OCI-LY7 (cell line): ENCODE measurements at regions not wholly inside any gene's neighbourhood (a gene's known extent, or its start where the extent isn't known, plus 50 kb on each side); places are given as distances from the start of the nearest gene placed in this dataset.

Experiments used
- BruUV-seq: library from RNA; stranded (reverse); fragments of 400-500 nt; replicated peaks from 2 replicates; lab custom pipeline; 2021; lab: Mats Ljungman, UMichigan
- CTCF ChIA-PET: fragments of 300-600 bp; sonication (Branson Sonifier 250); formaldehyde crosslinking; loops from one replicate; lab custom pipeline; 2022; ENCODE audit warnings: antibody characterized with exemption; ENCODE audit not compliant: unreplicated experiment; lab: Charles Lee
- POLR2A ChIA-PET: fragments of 300-600 bp; sonication (Branson Sonifier 250); formaldehyde crosslinking; loops from one replicate; lab custom pipeline; 2022; ENCODE audit warnings: antibody characterized with exemption; lab: Charles Lee
- DNase-seq: peaks from one replicate; pipeline ENCODE4 v3.0.0-alpha.2; 2015; ENCODE audit warnings: low spot score
- H2AFZ ChIP-seq: fragments of 200-600 bp; sonication (generic), shearing (Covaris generic); 2 replicates; pipeline ENCODE4 v1.6.1; 2014; ENCODE audit warnings: mild to moderate bottlenecking, antibody characterized with exemption, low read length, moderate library complexity
- H3K27ac ChIP-seq: fragments of 200-600 bp; sonication (generic); 2 replicates; pipeline ENCODE4 v1.5.1; 2014; ENCODE audit warnings: mixed run types, low read depth, mild to moderate bottlenecking, moderate library complexity, low read length, inconsistent platforms; ENCODE audit not compliant: poor library complexity, severe bottlenecking
- H3K36me3 ChIP-seq: fragments of 200-600 bp; sonication (generic); 2 replicates; pipeline ENCODE4 v1.6.1; 2014; ENCODE audit warnings: mild to moderate bottlenecking, antibody characterized with exemption, low read length, moderate library complexity, mixed read lengths; ENCODE audit not compliant: insufficient read depth
- H3K4me1 ChIP-seq: fragments of 200-600 bp; sonication (generic); 2 replicates; pipeline ENCODE4 v1.5.1; 2014; ENCODE audit warnings: mild to moderate bottlenecking, low read length; ENCODE audit not compliant: insufficient read depth, poor library complexity, severe bottlenecking
- H3K4me2 ChIP-seq: fragments of 200-600 bp; sonication (generic); 2 replicates; pipeline ENCODE4 v1.6.1; 2014; ENCODE audit warnings: mild to moderate bottlenecking, low read length
- H3K4me3 ChIP-seq: fragments of 200-600 bp; sonication (generic); 2 replicates; pipeline ENCODE4 v1.5.1; 2014; ENCODE audit warnings: mild to moderate bottlenecking, low read depth, low read length; ENCODE audit not compliant: poor library complexity, severe bottlenecking
- H3K79me2 ChIP-seq: fragments of 200-600 bp; sonication (generic); 2 replicates; pipeline ENCODE4 v1.6.1; 2016; ENCODE audit warnings: low read depth, mild to moderate bottlenecking, low read length, moderate library complexity, mixed read lengths; ENCODE audit not compliant: insufficient read depth
- H3K9me2 ChIP-seq: fragments of 200-600 bp; sonication (generic); 2 replicates; pipeline ENCODE4 v1.6.1; 2016; ENCODE audit warnings: mild to moderate bottlenecking, low read length, mixed read lengths; ENCODE audit not compliant: insufficient read depth
- H3K9me3 ChIP-seq: fragments of 200-600 bp; sonication (generic); 2 replicates; pipeline ENCODE4 v1.6.1; 2014; ENCODE audit warnings: mild to moderate bottlenecking, mixed run types, low read length, mixed read lengths
- H4K20me1 ChIP-seq: fragments of 200-600 bp; sonication (generic); 2 replicates; pipeline ENCODE4 v1.6.1; 2014; ENCODE audit warnings: mild to moderate bottlenecking, antibody characterized with exemption, low read length, moderate library complexity, mixed read lengths; ENCODE audit not compliant: insufficient read depth
- EZH2phosphoT487 ChIP-seq: fragments of 200-600 bp; sonication (generic); IDR thresholded peaks from 2 replicates; pipeline ENCODE4 v1.6.1; 2018; ENCODE audit warnings: low read depth, borderline replicate concordance, mild to moderate bottlenecking, mixed run types, antibody characterized with exemption, low read length, moderate library complexity, mixed read lengths
- intact Hi-C: fragments of 100-400 bp; cut with micrococcal nuclease; formaldehyde crosslinking; loops from one replicate; pipeline ENCODE4 v1.10.0; 2022; ENCODE audit not compliant: unreplicated experiment
- TF ChIP-seq, protein P1 (sequence below): fragments of 200-600 bp; sonication (generic); conservative IDR thresholded peaks from 2 replicates; pipeline ENCODE4 v1.5.1; 2014; ENCODE audit warnings: mild to moderate bottlenecking, antibody characterized with exemption, low read length, moderate library complexity, mixed read lengths

DNA sequence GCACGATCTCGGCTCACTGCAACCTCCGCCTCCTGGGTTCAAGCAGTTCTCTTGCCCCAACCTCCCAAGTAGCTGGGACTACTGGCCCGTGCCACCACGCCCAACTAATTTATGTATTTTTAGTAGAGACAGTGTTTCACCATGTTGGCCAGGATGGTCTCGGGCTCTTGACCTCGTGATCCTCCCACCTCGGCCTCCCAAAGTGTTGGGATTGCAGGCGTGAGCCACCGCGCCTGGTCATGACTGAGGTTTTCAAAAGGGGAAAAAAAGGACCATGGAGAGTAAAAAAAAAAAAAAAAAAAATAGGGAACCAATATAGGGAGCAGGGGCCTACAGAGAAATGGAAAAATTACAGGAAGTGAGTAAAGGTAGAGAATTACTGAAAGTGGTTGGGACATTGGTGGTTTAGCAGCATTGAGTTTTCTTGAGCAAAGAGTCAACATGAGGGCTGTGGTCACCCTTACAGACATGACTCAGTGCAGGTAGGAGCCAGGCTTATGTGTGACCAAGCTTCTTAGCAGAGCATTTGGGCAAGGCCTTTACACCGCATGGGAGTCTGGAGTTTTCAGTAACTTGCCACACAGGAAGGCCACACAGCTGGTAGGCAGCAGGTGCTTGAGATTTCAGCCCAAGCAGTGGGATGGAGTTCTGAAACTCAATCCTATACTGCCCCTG is 447.3 kb downstream of the HS3ST3B1 start:
- Histone ChIP-seq H3K36me3 (no peaks in the 10 kb centered on the region; the same call in 1 of the 2 replicates), H3K9me2 (no peaks in the 10 kb centered on the region), H3K4me3 (no peak overlapping the region), H3K79me2 (no peaks in the 10 kb centered on the region), H3K9me3 (0 out of 2 replicates have a peak, but pooled peaks cover 4% of the 10 kb centered on the region), H4K20me1 (no peaks in the 10 kb centered on the region), H3K27ac (no peak overlapping the region), H2AFZ (peak overlapping the region; percentile 58; the same call in 1 of the 2 replicates), H3K4me1 (peaks cover 24% of the 10 kb centered on the region), H3K4me2 (no peak overlapping the region)
- TF ChIP-seq, protein P1, sequence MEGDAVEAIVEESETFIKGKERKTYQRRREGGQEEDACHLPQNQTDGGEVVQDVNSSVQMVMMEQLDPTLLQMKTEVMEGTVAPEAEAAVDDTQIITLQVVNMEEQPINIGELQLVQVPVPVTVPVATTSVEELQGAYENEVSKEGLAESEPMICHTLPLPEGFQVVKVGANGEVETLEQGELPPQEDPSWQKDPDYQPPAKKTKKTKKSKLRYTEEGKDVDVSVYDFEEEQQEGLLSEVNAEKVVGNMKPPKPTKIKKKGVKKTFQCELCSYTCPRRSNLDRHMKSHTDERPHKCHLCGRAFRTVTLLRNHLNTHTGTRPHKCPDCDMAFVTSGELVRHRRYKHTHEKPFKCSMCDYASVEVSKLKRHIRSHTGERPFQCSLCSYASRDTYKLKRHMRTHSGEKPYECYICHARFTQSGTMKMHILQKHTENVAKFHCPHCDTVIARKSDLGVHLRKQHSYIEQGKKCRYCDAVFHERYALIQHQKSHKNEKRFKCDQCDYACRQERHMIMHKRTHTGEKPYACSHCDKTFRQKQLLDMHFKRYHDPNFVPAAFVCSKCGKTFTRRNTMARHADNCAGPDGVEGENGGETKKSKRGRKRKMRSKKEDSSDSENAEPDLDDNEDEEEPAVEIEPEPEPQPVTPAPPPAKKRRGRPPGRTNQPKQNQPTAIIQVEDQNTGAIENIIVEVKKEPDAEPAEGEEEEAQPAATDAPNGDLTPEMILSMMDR = no peak
- TF ChIP-seq EZH2phosphoT487 = no peak
- BruUV-seq = no TSS peak
- ChIA-PET POLR2A (interaction anchor here (1.2 kb wide), 1 partner anchor 52 kb away, joined by 3 read pairs; no protein-coding TSS in a partner anchor), CTCF (interaction anchor here (0.5 kb wide), 1 partner anchor 91 kb away, joined by 3 read pairs; no protein-coding TSS in a partner anchor)
- peak; percentile 36 for DNase-seq
- intact Hi-C loops = no loop called here

DNA sequence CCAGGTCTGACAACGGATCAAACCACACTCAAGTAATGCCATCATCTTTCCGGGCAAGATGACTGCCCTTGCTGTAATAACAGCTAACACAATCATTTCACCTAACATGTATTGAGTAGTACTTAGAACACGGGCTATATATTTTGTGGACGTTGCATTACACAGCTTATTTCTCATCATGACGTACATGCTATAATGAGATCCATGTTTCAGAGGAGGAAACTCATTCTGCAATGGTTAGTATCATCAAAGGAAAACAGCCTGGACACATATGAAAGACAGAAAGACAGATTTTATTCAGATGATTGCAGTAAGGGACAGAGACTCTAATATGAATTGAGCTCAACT is 446.7 kb downstream of the HS3ST3B1 start:
- Histone ChIP-seq H3K36me3 (no peaks in the 10 kb centered on the region; the same call in 1 of the 2 replicates), H3K4me2 (0 out of 2 replicates have a peak overlapping the region, but pooled peaks have one; percentile 10), H3K9me3 (0 out of 2 replicates have a peak, but pooled peaks cover 4% of the 10 kb centered on the region), H3K79me2 (no peaks in the 10 kb centered on the region), H3K4me1 (peaks cover 24% of the 10 kb centered on the region), H3K4me3 (no peak overlapping the region), H2AFZ (peak overlapping the region; percentile 57; the same call in 1 of the 2 replicates), H3K9me2 (no peaks in the 10 kb centered on the region), H4K20me1 (no peaks in the 10 kb centered on the region), H3K27ac (no peak overlapping the region)
- POLR2A ChIA-PET = interaction anchor here (1.2 kb wide), 1 partner anchor 51 kb away, joined by 3 read pairs; no protein-coding TSS in a partner anchor
- intact Hi-C loops = no loop called here
- no peak for DNase-seq
- BruUV-seq = no TSS peak
- TF ChIP-seq EZH2phosphoT487 = no peak
- TF ChIP-seq, protein P1 = no peak
- CTCF ChIA-PET = interaction anchor here (0.5 to 0.6 kb wide), 2 partner anchors 91 to 168 kb away, joined by 3 read pairs; no protein-coding TSS in a partner anchor
